B cell (primary cell): ENCODE measurements at regions not wholly inside any gene's neighbourhood (a gene's known extent, or its start where the extent isn't known, plus 50 kb on each side); places are given as distances from the start of the nearest gene placed in this dataset.
"Not testable (repeated sequence)": the region's sequence is repeated elsewhere in the genome, so short reads cannot be mapped to it uniquely, and the experiment has no call there.

Experiments used
- ATAC-seq: fragments of 200-7000 bp; cut with Tn5 transposase; one replicate; pipeline ENCODE4 v1.10.0; 2021; ENCODE audit warnings: low read depth, mild to moderate bottlenecking, moderate number of reproducible peaks, moderate library complexity
- CTCF ChIA-PET: fragments of 350-600 bp; sonication (Branson Sonifier 250); formaldehyde crosslinking; loops from one replicate; lab custom pipeline; 2021; ENCODE audit warnings: antibody characterized with exemption, inconsistent platforms; lab: Charles Lee
- POLR2A ChIA-PET: fragments of 350-600 bp; sonication (Branson Sonifier 250); formaldehyde crosslinking; loops from one replicate; lab custom pipeline; 2021; ENCODE audit warnings: antibody characterized with exemption; lab: Charles Lee
- DNase-seq: peaks from one replicate; pipeline ENCODE4 v3.0.0; 2013
- H2AFZ ChIP-seq: 2 replicates; pipeline ENCODE4 v1.6.1; 2012; ENCODE audit warnings: mild to moderate bottlenecking, low read depth, low read length; ENCODE audit not compliant: insufficient read depth, poor library complexity, severe bottlenecking
- H3K27ac ChIP-seq, 2 donors: 1 replicate in 1 of 2; 2 replicates in 1 of 2; pipeline ENCODE4 v1.5.1; 2012 to 2013; ENCODE audit warnings: low read length in 2 of 2, mild to moderate bottlenecking in 2 of 2, moderate library complexity in 1 of 2
- H3K27me3 ChIP-seq, 4 experiments: fragments of 200-600 bp in 1 of 4; sonication (generic) in 1 of 4; replicated peaks in 1 of 4; 1 replicate in 2 of 4; 2 replicates in 2 of 4; pipeline versions ENCODE4 v1.6.1 to v1.7.0; 2013 to 2016; ENCODE audit warnings: low read length in 3 of 4, mild to moderate bottlenecking in 2 of 4, mixed read lengths in 1 of 4, moderate library complexity in 1 of 4; ENCODE audit not compliant: insufficient read depth in 4 of 4, control insufficient read depth in 3 of 4; ENCODE audit errors: control extremely low read depth in 1 of 4
- H3K36me3 ChIP-seq, 2 experiments: replicated peaks in 1 of 2; 1 replicate in 1 of 2; 2 replicates in 1 of 2; pipeline versions ENCODE4 v1.6.1 to v1.7.1; 2013; ENCODE audit warnings: low read length in 1 of 2; ENCODE audit not compliant: insufficient read depth in 2 of 2, control insufficient read depth in 1 of 2; ENCODE audit errors: control extremely low read depth in 1 of 2, extremely low read depth in 1 of 2
- H3K4me1 ChIP-seq, 2 donors: fragments of 200-600 bp in 1 of 2; sonication (generic) in 1 of 2; 1 replicate in 1 of 2; 2 replicates in 1 of 2; pipeline versions ENCODE4 v1.5.1 to v1.6.1; 2013 to 2017; ENCODE audit warnings: low read length in 2 of 2; ENCODE audit not compliant: control insufficient read depth in 2 of 2, insufficient read depth in 2 of 2
- H3K4me2 ChIP-seq: replicated peaks from 2 replicates; pipeline ENCODE3; 2012; ENCODE audit warnings: mild to moderate bottlenecking, low read depth, low read length; ENCODE audit not compliant: poor library complexity, severe bottlenecking
- H3K4me3 ChIP-seq, 5 experiments: fragments of 200-600 bp in 1 of 5; sonication (generic) in 1 of 5; 1 replicate in 3 of 5; 2 replicates in 2 of 5; pipeline versions ENCODE4 v1.5.1 to v1.7.0; 2011 to 2016; ENCODE audit warnings: low read length in 4 of 5, mild to moderate bottlenecking in 4 of 5, low read depth in 2 of 5, control low read depth in 1 of 5, moderate library complexity in 1 of 5; ENCODE audit not compliant: insufficient read depth in 1 of 5; ENCODE audit errors: control extremely low read depth in 1 of 5, extremely low read depth in 1 of 5
- H3K79me2 ChIP-seq: fragments of 200-600 bp; sonication (generic); one replicate; pipeline ENCODE4 v1.6.0; 2016; ENCODE audit warnings: low read length; ENCODE audit not compliant: control insufficient read depth, insufficient read depth
- H3K9ac ChIP-seq: fragments of 200-600 bp; sonication (generic); 2 replicates; pipeline ENCODE4 v1.6.1; 2017; ENCODE audit warnings: mild to moderate bottlenecking, low read length, moderate library complexity
- H3K9me3 ChIP-seq, 3 donors: one replicate each; pipeline versions ENCODE4 v1.6.1 to v1.7.1; 2013; ENCODE audit warnings: low read length in 2 of 3; ENCODE audit not compliant: control insufficient read depth in 2 of 3, insufficient read depth in 1 of 3; ENCODE audit errors: control extremely low read depth in 1 of 3
- H4K20me1 ChIP-seq: 2 replicates; pipeline ENCODE4 v1.6.0; 2012; ENCODE audit warnings: mild to moderate bottlenecking, low read length; ENCODE audit not compliant: insufficient read depth, control insufficient read depth, poor library complexity, severe bottlenecking
- H3K27ac Mint-ChIP-seq: one replicate; pipeline ENCODE4 v1.8.0; 2021; ENCODE audit warnings: mixed read lengths
- H3K27me3 Mint-ChIP-seq: one replicate; pipeline ENCODE4 v1.8.0; 2021; ENCODE audit warnings: mixed read lengths
- H3K4me1 Mint-ChIP-seq: one replicate; pipeline ENCODE4 v1.8.0; 2021; ENCODE audit warnings: mixed read lengths
- H3K4me3 Mint-ChIP-seq: one replicate; pipeline ENCODE4 v1.8.0; 2021; ENCODE audit warnings: mixed read lengths
- H3K9me3 Mint-ChIP-seq: one replicate; pipeline ENCODE4 v1.8.0; 2022; ENCODE audit warnings: mixed read lengths; ENCODE audit not compliant: insufficient read depth
- EZH2 ChIP-seq: IDR thresholded peaks from 2 replicates; pipeline ENCODE4 v1.6.1; 2012; ENCODE audit warnings: borderline replicate concordance, low read depth, mild to moderate bottlenecking, moderate library complexity, low read length; ENCODE audit not compliant: insufficient read depth, poor library complexity, severe bottlenecking
- WGBS: methylation state at CpG from one replicate; pipeline ENCODE4 v1.1.5; 2013; ENCODE audit warnings: missing lambda C conversion rate; ENCODE audit not compliant: insufficient coverage; 5-methylcytosine and 5-hydroxymethylcytosine counted together
- intact Hi-C: fragments of 100-400 bp; cut with micrococcal nuclease; formaldehyde crosslinking; loops from one replicate; pipeline ENCODE4 v1.10.0; 2022
- TF ChIP-seq, protein P1 (sequence below): fragments of 200-600 bp; IDR thresholded peaks from one replicate; pipeline ENCODE4 v1.8.0; 2022; ENCODE audit warnings: antibody characterized with exemption, mild to moderate bottlenecking

- Mint-ChIP-seq H3K27me3 (no peaks in the 10 kb centered on the region), H3K27ac (no peak overlapping the region), H3K4me1 (no peaks in the 10 kb centered on the region), H3K9me3 (no peaks in the 10 kb centered on the region), H3K4me3 (no peak overlapping the region)
- H3K36me3 ChIP-seq: no peaks in the 10 kb centered on the region
- H3K79me2 ChIP-seq: no peaks in the 10 kb centered on the region
- no peak overlapping the region for H3K4me3 ChIP-seq
- CTCF ChIA-PET: no interaction called here
- POLR2A ChIA-PET: no interaction called here
- no peak for TF ChIP-seq EZH2
- TF ChIP-seq, protein P1, sequence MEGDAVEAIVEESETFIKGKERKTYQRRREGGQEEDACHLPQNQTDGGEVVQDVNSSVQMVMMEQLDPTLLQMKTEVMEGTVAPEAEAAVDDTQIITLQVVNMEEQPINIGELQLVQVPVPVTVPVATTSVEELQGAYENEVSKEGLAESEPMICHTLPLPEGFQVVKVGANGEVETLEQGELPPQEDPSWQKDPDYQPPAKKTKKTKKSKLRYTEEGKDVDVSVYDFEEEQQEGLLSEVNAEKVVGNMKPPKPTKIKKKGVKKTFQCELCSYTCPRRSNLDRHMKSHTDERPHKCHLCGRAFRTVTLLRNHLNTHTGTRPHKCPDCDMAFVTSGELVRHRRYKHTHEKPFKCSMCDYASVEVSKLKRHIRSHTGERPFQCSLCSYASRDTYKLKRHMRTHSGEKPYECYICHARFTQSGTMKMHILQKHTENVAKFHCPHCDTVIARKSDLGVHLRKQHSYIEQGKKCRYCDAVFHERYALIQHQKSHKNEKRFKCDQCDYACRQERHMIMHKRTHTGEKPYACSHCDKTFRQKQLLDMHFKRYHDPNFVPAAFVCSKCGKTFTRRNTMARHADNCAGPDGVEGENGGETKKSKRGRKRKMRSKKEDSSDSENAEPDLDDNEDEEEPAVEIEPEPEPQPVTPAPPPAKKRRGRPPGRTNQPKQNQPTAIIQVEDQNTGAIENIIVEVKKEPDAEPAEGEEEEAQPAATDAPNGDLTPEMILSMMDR: no peak
- H3K9ac ChIP-seq: no peak overlapping the region
- no peak overlapping the region for H3K27ac ChIP-seq
- no peaks in the 10 kb centered on the region for H3K27me3 ChIP-seq
- ATAC-seq: no peak
- intact Hi-C loops: no loop called here
- peaks cover 0 to 13% (median 0%) of the 10 kb centered on the region in 3 donors for H3K9me3 ChIP-seq
- no peak for DNase-seq
- H3K4me1 ChIP-seq: no peaks in the 10 kb centered on the region
- H3K4me2 ChIP-seq: no peak overlapping the region
- H2AFZ ChIP-seq: no peak overlapping the region
- no peaks in the 10 kb centered on the region for H4K20me1 ChIP-seq
- 70% methylated on average over 3 of the region's 3 CpGs for WGBS
These were observed 269.2 kb upstream of the TCERG1L start for GRCh38 chr10:131580674-131581073.

GRCh38 chr10:131581547-131581946, 270.0 kb upstream of the TCERG1L start:
- H3K4me3 ChIP-seq, H3K79me2 ChIP-seq, H3K27ac Mint-ChIP-seq, H2AFZ ChIP-seq, H3K4me1 Mint-ChIP-seq, H3K27ac ChIP-seq, H3K4me2 ChIP-seq, ATAC-seq, H3K9me3 Mint-ChIP-seq, CTCF ChIA-PET, H3K27me3 Mint-ChIP-seq, H3K4me3 Mint-ChIP-seq, intact Hi-C loops, H4K20me1 ChIP-seq, H3K4me1 ChIP-seq, H3K36me3 ChIP-seq, H3K9ac ChIP-seq, POLR2A ChIA-PET, DNase-seq, H3K27me3 ChIP-seq: not testable (repeated sequence)
- H3K9me3 ChIP-seq: peaks cover 0 to 11% (median 0%) of the 10 kb centered on the region in 3 donors
- 80% methylated on average over 7 of the region's 7 CpGs for WGBS
